Psoas muscle (tissue), 7 donors: ENCODE measurements at regions not wholly inside any gene's neighbourhood (a gene's known extent, or its start where the extent isn't known, plus 50 kb on each side); places are given as distances from the start of the nearest gene placed in this dataset.

Experiments used
- ATAC-seq, 4 donors: fragments of 200-7000 bp; cut with Tn5 transposase; one replicate each; pipeline ENCODE4 v1.9.1; 2020; ENCODE audit warnings: moderate library complexity in 3 of 4, mild to moderate bottlenecking in 2 of 4
- DNase-seq, 2 donors: peaks; one replicate each; pipeline ENCODE4 v3.0.0-alpha.2; 2020
- H3K27ac ChIP-seq: fragments of 200-600 bp; one replicate; pipeline ENCODE4 v1.8.0; 2022
- H3K27me3 ChIP-seq, 3 donors: fragments of 200-600 bp in 1 of 3; one replicate each; pipeline versions ENCODE4 v1.6.1 to v1.8.0; 2013 to 2022; ENCODE audit warnings: low read length in 2 of 3, mild to moderate bottlenecking in 2 of 3, moderate library complexity in 1 of 3; ENCODE audit not compliant: insufficient read depth in 3 of 3
- H3K36me3 ChIP-seq, 2 donors: fragments of 200-600 bp in 1 of 2; one replicate each; pipeline versions ENCODE4 v1.6.1 to v1.8.0; 2013 to 2022; ENCODE audit warnings: low read depth in 1 of 2, mild to moderate bottlenecking in 1 of 2, moderate library complexity in 1 of 2; ENCODE audit not compliant: insufficient read depth in 1 of 2
- H3K4me1 ChIP-seq: fragments of 200-600 bp; one replicate; pipeline ENCODE4 v1.8.0; 2022
- H3K4me3 ChIP-seq: fragments of 200-600 bp; one replicate; pipeline ENCODE4 v1.8.0; 2022; ENCODE audit warnings: mild to moderate bottlenecking
- H3K9me3 ChIP-seq: fragments of 200-600 bp; one replicate; pipeline ENCODE4 v1.8.0; 2022
- CTCF ChIP-seq: fragments of 200-600 bp; IDR thresholded peaks from one replicate; pipeline ENCODE4 v1.8.0; 2022; ENCODE audit warnings: antibody characterized with exemption
- WGBS, 3 donors: extraction: QIAGEN DNeasy Blood & Tissue Kit; methylation state at CpG; one replicate each; pipeline versions ENCODE4 v1.1.6 to v1.1.7; 2013; 5-methylcytosine and 5-hydroxymethylcytosine counted together
- intact Hi-C, 2 donors: fragments of 100-400 bp; cut with DNase I; formaldehyde crosslinking; loops; one replicate each; pipeline versions ENCODE4 v1.11.0 to v1.14.2; 2022
- donor health status: healthy with polysubstance abuse.
- donor health status: DM: no; HTN: no; CAD: no; lungs with moderate emphysema.
- donor health status: Bipolar disorder and iron deficiency.
- donor health status: healthy.
- donor health status: DM: yes; HTN: yes; CAD: no.
- donor health status: DM: no; HTN: no; CAD: no.
- donor health status: DM: yes; HTN: yes; CAD: no.

GRCh38 chr7:142308326-142308725 is 50.5 kb upstream of the PRSS58 start:
- Histone ChIP-seq H3K4me1 (no peaks in the 10 kb centered on the region), H3K4me3 (no peak overlapping the region), H3K27ac (no peak overlapping the region), H3K27me3 (no peaks in the 10 kb centered on the region), H3K36me3 (no peaks in the 10 kb centered on the region), H3K9me3 (no peaks in the 10 kb centered on the region)
- ATAC-seq (no peak), DNase-seq (no peak)
- intact Hi-C loops, result loop anchor here (2.0 kb wide), 1 partner anchor 36 kb away; no protein-coding TSS in a partner anchor
- WGBS, 3 donors, result 53 to 84% (median 62%) methylated on average over 4 of the region's 4 CpGs
- TF ChIP-seq CTCF, result no peak
